ENCODE measurements at regions not wholly inside any gene's neighbourhood (a gene's known extent, or its start where the extent isn't known, plus 50 kb on each side); places are given as distances from the start of the nearest gene placed in this dataset.

- TF ChIP-seq YY1 (IDR thresholded peaks at IDR 0.05) (no peak), MAX (IDR thresholded peaks at IDR 0.05) (no peak), EGR1 (IDR thresholded peaks at IDR 0.05; ENCODE audit: low read depth in 2 of 2) (no peak), GABPA (IDR thresholded peaks at IDR 0.05 in 1 of 2, conservative IDR thresholded peaks at IDR 0.05 in 1 of 2) (no peak), REST (IDR thresholded peaks at IDR 0.05) (no peak), ATF3 (IDR thresholded peaks at IDR 0.05) (no peak), RAD21 (IDR thresholded peaks at IDR 0.05) (no peak), TAF1 (conservative IDR thresholded peaks at IDR 0.05) (no peak), FOXA1 (IDR thresholded peaks at IDR 0.05) (no peak), SP1 (IDR thresholded peaks at IDR 0.05) (no peak)
- TF ChIP-seq, protein P1, sequence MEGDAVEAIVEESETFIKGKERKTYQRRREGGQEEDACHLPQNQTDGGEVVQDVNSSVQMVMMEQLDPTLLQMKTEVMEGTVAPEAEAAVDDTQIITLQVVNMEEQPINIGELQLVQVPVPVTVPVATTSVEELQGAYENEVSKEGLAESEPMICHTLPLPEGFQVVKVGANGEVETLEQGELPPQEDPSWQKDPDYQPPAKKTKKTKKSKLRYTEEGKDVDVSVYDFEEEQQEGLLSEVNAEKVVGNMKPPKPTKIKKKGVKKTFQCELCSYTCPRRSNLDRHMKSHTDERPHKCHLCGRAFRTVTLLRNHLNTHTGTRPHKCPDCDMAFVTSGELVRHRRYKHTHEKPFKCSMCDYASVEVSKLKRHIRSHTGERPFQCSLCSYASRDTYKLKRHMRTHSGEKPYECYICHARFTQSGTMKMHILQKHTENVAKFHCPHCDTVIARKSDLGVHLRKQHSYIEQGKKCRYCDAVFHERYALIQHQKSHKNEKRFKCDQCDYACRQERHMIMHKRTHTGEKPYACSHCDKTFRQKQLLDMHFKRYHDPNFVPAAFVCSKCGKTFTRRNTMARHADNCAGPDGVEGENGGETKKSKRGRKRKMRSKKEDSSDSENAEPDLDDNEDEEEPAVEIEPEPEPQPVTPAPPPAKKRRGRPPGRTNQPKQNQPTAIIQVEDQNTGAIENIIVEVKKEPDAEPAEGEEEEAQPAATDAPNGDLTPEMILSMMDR (IDR thresholded peaks at IDR 0.05; ENCODE audit: low read depth, low read length, missing input control), result no peak
- TF ChIP-seq, protein P2, sequence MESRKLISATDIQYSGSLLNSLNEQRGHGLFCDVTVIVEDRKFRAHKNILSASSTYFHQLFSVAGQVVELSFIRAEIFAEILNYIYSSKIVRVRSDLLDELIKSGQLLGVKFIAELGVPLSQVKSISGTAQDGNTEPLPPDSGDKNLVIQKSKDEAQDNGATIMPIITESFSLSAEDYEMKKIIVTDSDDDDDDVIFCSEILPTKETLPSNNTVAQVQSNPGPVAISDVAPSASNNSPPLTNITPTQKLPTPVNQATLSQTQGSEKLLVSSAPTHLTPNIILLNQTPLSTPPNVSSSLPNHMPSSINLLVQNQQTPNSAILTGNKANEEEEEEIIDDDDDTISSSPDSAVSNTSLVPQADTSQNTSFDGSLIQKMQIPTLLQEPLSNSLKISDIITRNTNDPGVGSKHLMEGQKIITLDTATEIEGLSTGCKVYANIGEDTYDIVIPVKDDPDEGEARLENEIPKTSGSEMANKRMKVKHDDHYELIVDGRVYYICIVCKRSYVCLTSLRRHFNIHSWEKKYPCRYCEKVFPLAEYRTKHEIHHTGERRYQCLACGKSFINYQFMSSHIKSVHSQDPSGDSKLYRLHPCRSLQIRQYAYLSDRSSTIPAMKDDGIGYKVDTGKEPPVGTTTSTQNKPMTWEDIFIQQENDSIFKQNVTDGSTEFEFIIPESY (IDR thresholded peaks at IDR 0.05), result no peak
These were observed 239.5 kb downstream of the TFAP2A start for GRCh38 chr6:10175362-10175761.

Measured in liver (tissue), 3 donors.